WERI-Rb-1 (cell line): ENCODE measurements at regions not wholly inside any gene's neighbourhood (a gene's known extent, or its start where the extent isn't known, plus 50 kb on each side); places are given as distances from the start of the nearest gene placed in this dataset.

Experiments
- DNase-seq: peaks from one replicate; pipeline ENCODE4 v3.0.0-alpha.2; 2020
- H3K27ac ChIP-seq: fragments of 250-450 bp; sonication (Bioruptor Pico); 2 replicates; pipeline ENCODE4 v1.5.1; 2020; ENCODE audit warnings: mild to moderate bottlenecking, moderate library complexity
- H3K27me3 ChIP-seq: fragments of 250-450 bp; sonication (Bioruptor Pico); 2 replicates; pipeline ENCODE4 v1.5.1; 2021; ENCODE audit warnings: mild to moderate bottlenecking, low read depth, moderate library complexity; ENCODE audit not compliant: insufficient read depth, severe bottlenecking
- H3K36me3 ChIP-seq: fragments of 250-450 bp; sonication (Bioruptor Pico); 2 replicates; pipeline ENCODE4 v1.5.1; 2020; ENCODE audit warnings: mild to moderate bottlenecking, moderate library complexity
- H3K4me3 ChIP-seq: 2 replicates; pipeline ENCODE4 v1.5.1; 2011; ENCODE audit warnings: low read depth, mild to moderate bottlenecking, control low read depth, low read length
- H3K9me3 ChIP-seq: fragments of 250-450 bp; sonication (Bioruptor Pico); 2 replicates; pipeline ENCODE4 v1.5.1; 2021; ENCODE audit warnings: mild to moderate bottlenecking, moderate library complexity; ENCODE audit not compliant: severe bottlenecking
- TF ChIP-seq, protein P1 (sequence below): IDR thresholded peaks from 2 replicates; pipeline ENCODE4 v1.5.1; 2011; ENCODE audit warnings: low read depth, mild to moderate bottlenecking, control low read depth, inconsistent platforms, low read length

DNA sequence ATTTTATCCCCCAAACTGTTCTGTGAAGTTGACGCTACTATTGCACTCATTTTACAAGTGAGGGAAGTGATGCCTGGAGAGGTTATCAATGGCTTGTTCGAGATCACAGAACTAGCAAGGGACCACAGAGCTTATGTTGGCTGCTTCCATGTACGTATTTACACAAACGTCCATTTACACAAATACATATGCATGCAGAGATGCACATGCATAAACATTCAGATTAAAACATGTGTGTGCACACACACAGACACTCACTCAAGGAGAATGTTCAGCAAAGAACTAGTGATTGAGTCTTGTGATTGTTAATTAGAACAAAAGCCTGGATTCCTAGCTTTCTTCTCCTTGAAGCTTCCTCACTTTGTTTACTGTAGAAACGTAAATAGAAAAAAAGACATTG is 321.5 kb upstream of the CHD6 start:
- H3K9me3 ChIP-seq: no peaks in the 10 kb centered on the region

DNA sequence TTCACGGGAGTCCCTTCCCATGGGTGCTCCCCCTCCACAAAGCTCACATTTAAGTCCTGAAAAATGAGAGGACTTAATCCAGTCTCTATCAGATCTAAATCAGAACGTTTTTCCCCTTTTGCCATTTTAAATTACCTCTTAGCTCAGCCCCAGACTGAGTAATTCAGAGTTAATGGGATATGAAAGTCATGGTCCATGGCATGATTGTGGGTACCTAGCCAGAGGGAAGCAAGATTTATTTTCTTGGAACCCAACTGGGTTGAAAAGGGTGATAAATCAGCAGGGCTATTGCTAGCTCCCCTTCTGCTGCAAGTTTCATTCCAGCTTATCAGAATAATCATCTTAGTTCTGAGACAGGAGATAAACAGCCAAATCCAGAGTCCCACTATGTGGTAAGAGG is 320.2 kb upstream of the CHD6 start:
- TF ChIP-seq, protein P1, sequence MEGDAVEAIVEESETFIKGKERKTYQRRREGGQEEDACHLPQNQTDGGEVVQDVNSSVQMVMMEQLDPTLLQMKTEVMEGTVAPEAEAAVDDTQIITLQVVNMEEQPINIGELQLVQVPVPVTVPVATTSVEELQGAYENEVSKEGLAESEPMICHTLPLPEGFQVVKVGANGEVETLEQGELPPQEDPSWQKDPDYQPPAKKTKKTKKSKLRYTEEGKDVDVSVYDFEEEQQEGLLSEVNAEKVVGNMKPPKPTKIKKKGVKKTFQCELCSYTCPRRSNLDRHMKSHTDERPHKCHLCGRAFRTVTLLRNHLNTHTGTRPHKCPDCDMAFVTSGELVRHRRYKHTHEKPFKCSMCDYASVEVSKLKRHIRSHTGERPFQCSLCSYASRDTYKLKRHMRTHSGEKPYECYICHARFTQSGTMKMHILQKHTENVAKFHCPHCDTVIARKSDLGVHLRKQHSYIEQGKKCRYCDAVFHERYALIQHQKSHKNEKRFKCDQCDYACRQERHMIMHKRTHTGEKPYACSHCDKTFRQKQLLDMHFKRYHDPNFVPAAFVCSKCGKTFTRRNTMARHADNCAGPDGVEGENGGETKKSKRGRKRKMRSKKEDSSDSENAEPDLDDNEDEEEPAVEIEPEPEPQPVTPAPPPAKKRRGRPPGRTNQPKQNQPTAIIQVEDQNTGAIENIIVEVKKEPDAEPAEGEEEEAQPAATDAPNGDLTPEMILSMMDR: no peak

More for the DNA sequence above, 321.5 kb upstream of the CHD6 start:
- H3K27me3 ChIP-seq: no peaks in the 10 kb centered on the region
- H3K36me3 ChIP-seq: no peaks in the 10 kb centered on the region
- no peak overlapping the region for H3K4me3 ChIP-seq
- no peak overlapping the region for H3K27ac ChIP-seq
- TF ChIP-seq, protein P1: no peak
- no peak for DNase-seq

DNA sequence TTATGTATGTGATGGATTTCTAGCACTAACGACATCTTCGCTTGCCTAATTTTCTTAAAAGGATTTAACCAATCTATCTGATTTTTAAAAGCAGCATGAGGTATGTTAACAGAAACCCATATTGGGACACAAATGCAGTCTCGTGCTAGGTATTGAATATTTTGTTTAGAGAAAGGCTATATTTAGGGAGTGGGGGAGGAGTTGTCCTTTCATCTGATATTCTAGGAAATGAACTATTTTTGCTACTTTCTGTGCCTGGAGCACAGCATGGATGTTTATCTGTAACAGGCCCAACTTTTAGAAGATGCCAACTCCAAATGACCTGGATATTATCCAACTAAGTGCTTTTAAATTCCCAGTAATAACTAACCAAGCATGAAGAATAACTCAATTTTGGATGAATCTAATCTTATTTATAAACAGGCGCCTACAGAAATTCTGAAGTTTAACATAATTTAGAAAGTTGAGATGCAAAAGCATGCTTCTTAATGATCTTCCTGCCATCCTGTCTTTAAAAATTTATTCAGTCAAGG is 317.1 kb upstream of the CHD6 start:
- Histone ChIP-seq H3K36me3 (no peaks in the 10 kb centered on the region), H3K27ac (no peak overlapping the region), H3K4me3 (no peak overlapping the region), H3K9me3 (peaks cover 9% of the 10 kb centered on the region), H3K27me3 (no peaks in the 10 kb centered on the region)
- no peak for DNase-seq
- TF ChIP-seq, protein P1: no peak

More for the DNA sequence above, 320.2 kb upstream of the CHD6 start:
- no peaks in the 10 kb centered on the region for H3K27me3 ChIP-seq
- no peaks in the 10 kb centered on the region for H3K9me3 ChIP-seq
- no peaks in the 10 kb centered on the region for H3K36me3 ChIP-seq
- peak; percentile 29 for DNase-seq
- no peak overlapping the region for H3K4me3 ChIP-seq
- H3K27ac ChIP-seq: peak overlapping the region; percentile 42

DNA sequence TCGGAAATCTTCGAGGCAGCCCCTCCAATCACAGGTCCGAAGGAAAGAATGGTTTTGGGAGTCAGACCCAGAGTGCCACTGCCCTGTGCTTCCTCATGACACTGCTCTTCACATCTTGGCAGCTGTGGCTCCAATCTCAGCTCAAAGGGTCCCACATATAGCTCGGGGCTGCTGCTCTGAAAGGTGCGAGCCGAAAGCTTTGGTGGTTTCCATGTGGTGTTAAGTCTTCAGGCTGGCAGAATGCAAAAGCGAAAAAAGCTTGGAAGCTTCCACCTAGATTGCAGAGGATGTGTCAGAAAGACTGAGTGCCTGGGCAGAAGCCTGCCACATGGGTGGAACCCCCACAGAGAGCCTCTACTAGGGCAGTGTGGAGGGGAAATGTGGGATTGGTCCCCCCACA is 314.3 kb upstream of the CHD6 start:
- Histone ChIP-seq H3K36me3 (no peaks in the 10 kb centered on the region), H3K9me3 (peaks cover 14% of the 10 kb centered on the region), H3K27me3 (no peaks in the 10 kb centered on the region), H3K4me3 (no peak overlapping the region), H3K27ac (no peak overlapping the region)
- DNase-seq: no peak
- TF ChIP-seq, protein P1: no peak

DNA sequence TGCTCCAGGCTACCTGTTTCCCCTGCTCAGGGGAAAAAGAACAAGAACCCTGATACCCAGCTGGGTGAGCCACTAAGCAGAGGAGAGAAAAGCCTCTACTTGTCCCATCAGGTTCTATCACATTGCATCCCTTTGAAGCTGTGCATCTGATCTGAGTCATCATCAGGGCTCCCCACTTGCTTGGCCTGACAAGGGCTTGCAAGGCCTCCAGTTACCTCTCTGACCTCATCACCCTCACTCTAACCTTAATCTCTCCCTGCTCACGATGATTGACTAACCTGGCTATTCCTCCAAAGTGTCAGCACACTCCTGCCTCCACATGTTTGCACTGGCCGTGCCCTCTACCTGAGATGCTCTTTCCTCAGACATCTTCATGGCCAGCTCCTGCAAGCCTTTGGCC is 309.5 kb upstream of the CHD6 start:
- Histone ChIP-seq H3K4me3 (no peak overlapping the region), H3K9me3 (peaks cover 14% of the 10 kb centered on the region), H3K36me3 (no peaks in the 10 kb centered on the region), H3K27me3 (no peaks in the 10 kb centered on the region), H3K27ac (no peak overlapping the region)
- peak; percentile 35 for DNase-seq
- TF ChIP-seq, protein P1: no peak

DNA sequence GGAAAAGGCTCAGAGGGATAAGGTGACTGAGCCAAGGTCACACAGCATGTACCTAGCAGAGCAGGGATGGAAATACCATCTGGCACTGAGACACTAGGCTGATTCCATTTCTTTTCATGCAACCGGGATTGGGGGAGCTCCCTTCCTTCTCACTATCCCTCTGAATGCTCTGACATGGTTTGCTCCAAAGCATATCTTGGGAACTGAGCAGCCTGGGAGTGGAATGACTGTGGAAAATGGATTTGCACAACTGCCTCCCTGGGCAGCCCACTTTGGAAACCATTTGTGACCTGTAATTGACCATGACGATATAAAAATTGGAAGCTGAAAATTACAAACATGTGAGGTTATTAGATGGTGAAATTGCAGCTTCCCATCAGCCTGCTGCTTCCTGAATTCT is 309.0 kb upstream of the CHD6 start:
- DNase-seq: no peak
- TF ChIP-seq, protein P1: no peak
- Histone ChIP-seq H3K36me3 (no peaks in the 10 kb centered on the region), H3K4me3 (no peak overlapping the region), H3K27ac (no peak overlapping the region), H3K27me3 (no peaks in the 10 kb centered on the region), H3K9me3 (peaks cover 14% of the 10 kb centered on the region)
